Calu3 (cell line): ENCODE measurements at regions not wholly inside any gene's neighbourhood (a gene's known extent, or its start where the extent isn't known, plus 50 kb on each side); places are given as distances from the start of the nearest gene placed in this dataset.
"Not testable (repeated sequence)": the region's sequence is repeated elsewhere in the genome, so short reads cannot be mapped to it uniquely, and the experiment has no call there.

Experiments used
- BruUV-seq: library from RNA; stranded (reverse); fragments of 400-500 nt; replicated peaks from 2 replicates; lab custom pipeline; 2021; lab: Mats Ljungman, UMichigan
- CTCF ChIA-PET: fragments of 300-600 bp; sonication (Branson Sonifier 250); formaldehyde crosslinking; loops from one replicate; lab custom pipeline; 2022; ENCODE audit warnings: antibody characterized with exemption; lab: Charles Lee
- DNase-seq: peaks from one replicate; pipeline ENCODE4 v3.0.0; 2022
- H3K27ac Mint-ChIP-seq: one replicate; pipeline ENCODE4 v1.8.0; 2022; ENCODE audit warnings: mixed read lengths; ENCODE audit not compliant: unreplicated experiment
- H3K27me3 Mint-ChIP-seq: one replicate; pipeline ENCODE4 v1.8.0; 2022; ENCODE audit warnings: mixed read lengths; ENCODE audit not compliant: unreplicated experiment
- H3K36me3 Mint-ChIP-seq: one replicate; pipeline ENCODE4 v1.8.0; 2022; ENCODE audit warnings: mild to moderate bottlenecking, moderate library complexity, mixed read lengths; ENCODE audit not compliant: insufficient read depth, unreplicated experiment
- H3K4me1 Mint-ChIP-seq: one replicate; pipeline ENCODE4 v1.8.0; 2022; ENCODE audit warnings: mild to moderate bottlenecking, low read depth, mixed read lengths; ENCODE audit not compliant: unreplicated experiment
- H3K4me3 Mint-ChIP-seq: one replicate; pipeline ENCODE4 v1.8.0; 2022; ENCODE audit warnings: mild to moderate bottlenecking, low read depth, moderate library complexity, mixed read lengths; ENCODE audit not compliant: unreplicated experiment
- H3K9me3 Mint-ChIP-seq: one replicate; pipeline ENCODE4 v1.8.0; 2022; ENCODE audit warnings: low read depth, mixed read lengths; ENCODE audit not compliant: unreplicated experiment
- intact Hi-C: fragments of 100-400 bp; cut with micrococcal nuclease; formaldehyde crosslinking; loops from one replicate; pipeline ENCODE4 v1.10.0; 2022; ENCODE audit not compliant: unreplicated experiment
- TF ChIP-seq, protein P1 (sequence below): fragments of 200-600 bp; IDR thresholded peaks from one replicate; pipeline ENCODE4 v1.8.0; 2022; ENCODE audit warnings: antibody characterized with exemption; ENCODE audit not compliant: unreplicated experiment

DNA sequence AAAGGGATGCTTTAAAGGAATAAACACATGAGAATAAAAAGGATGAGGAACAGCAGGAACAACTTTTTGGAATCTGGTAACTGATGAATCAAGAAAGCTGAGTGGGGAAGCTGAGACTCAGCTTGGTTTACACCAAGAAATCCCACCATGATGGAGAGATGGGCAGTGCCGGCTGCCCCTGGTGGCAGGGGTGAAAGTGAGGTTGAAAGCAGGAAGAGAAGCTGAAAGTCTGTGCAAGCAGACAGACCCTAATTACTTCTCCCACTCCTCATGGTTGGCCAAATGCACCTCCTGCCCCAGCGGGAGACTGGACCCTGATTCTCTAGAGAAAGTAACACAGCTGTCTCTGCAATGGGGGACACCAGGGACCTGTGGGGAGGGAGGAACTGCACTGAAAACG, 57.6 kb upstream of the NANOS1 start:
- intact Hi-C loops, result no loop called here
- peaks cover 10% of the 10 kb centered on the region for H3K4me1 Mint-ChIP-seq
- CTCF ChIA-PET, result interaction anchor here (0.5 kb wide), 1 partner anchor 202 kb away, joined by 3 read pairs; no protein-coding TSS in a partner anchor

DNA sequence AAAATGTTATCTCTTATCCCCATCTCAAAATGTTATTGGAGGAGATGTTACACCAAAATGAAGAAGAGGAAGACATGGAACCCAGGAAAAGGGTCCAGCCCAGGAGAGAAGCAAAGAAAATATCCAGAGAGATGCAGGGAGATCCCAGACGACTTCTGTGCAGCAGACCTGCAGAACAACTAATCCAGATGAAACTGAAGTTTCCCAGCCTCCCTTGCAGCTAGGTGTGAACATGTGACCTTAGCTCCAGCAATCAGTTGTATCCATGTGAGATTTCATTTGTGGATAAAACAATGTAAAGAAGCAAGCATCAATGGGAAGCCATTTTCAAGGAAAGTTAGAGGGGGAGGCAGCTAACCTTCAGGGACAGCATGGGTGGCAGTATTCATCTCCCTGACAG, 55.8 kb upstream of the NANOS1 start:
- no peak for DNase-seq
- CTCF ChIA-PET, result no interaction called here
- Mint-ChIP-seq H3K36me3 (no peaks in the 10 kb centered on the region), H3K4me3 (no peak overlapping the region), H3K27ac (no peak overlapping the region), H3K4me1 (peaks cover 10% of the 10 kb centered on the region), H3K9me3 (peaks cover 7% of the 10 kb centered on the region), H3K27me3 (no peaks in the 10 kb centered on the region)
- intact Hi-C loops, result no loop called here
- BruUV-seq, result no TSS peak
- TF ChIP-seq, protein P1, sequence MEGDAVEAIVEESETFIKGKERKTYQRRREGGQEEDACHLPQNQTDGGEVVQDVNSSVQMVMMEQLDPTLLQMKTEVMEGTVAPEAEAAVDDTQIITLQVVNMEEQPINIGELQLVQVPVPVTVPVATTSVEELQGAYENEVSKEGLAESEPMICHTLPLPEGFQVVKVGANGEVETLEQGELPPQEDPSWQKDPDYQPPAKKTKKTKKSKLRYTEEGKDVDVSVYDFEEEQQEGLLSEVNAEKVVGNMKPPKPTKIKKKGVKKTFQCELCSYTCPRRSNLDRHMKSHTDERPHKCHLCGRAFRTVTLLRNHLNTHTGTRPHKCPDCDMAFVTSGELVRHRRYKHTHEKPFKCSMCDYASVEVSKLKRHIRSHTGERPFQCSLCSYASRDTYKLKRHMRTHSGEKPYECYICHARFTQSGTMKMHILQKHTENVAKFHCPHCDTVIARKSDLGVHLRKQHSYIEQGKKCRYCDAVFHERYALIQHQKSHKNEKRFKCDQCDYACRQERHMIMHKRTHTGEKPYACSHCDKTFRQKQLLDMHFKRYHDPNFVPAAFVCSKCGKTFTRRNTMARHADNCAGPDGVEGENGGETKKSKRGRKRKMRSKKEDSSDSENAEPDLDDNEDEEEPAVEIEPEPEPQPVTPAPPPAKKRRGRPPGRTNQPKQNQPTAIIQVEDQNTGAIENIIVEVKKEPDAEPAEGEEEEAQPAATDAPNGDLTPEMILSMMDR, result no peak

More for the DNA sequence above, 57.6 kb upstream of the NANOS1 start:
- Mint-ChIP-seq H3K27ac (no peak overlapping the region), H3K27me3 (no peaks in the 10 kb centered on the region), H3K4me3 (no peak overlapping the region), H3K36me3 (no peaks in the 10 kb centered on the region), H3K9me3 (peaks cover 7% of the 10 kb centered on the region)
- DNase-seq, result no peak
- BruUV-seq, result no TSS peak
- TF ChIP-seq, protein P1, result no peak

DNA sequence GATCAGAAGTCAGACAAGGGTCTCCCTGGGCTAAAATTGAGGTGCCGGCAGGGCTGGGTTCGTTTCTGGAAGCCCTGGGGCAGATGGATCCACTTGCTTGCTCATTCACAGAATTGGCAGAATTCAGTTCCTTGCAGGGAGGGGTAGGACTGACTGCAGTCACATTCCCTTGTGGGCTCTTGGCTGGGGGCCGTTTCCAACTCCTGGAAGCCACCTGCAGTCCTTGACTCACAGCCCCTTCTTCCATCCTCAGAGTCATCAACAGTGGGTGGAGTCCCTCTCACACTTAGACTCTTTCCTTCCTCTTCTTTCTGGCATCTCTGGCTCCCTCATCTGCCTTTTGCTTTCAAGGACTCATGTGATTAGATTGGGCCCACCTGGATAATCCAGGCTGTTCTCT, 54.6 kb upstream of the NANOS1 start:
- intact Hi-C loops, result no loop called here
- no peak for DNase-seq
- BruUV-seq, result no TSS peak
- peaks cover 7% of the 10 kb centered on the region for H3K9me3 Mint-ChIP-seq
- no peak overlapping the region for H3K27ac Mint-ChIP-seq
- no peaks in the 10 kb centered on the region for H3K36me3 Mint-ChIP-seq
- no peak overlapping the region for H3K4me3 Mint-ChIP-seq
- peaks cover 10% of the 10 kb centered on the region for H3K4me1 Mint-ChIP-seq
- TF ChIP-seq, protein P1, result no peak
- CTCF ChIA-PET, result no interaction called here
- H3K27me3 Mint-ChIP-seq, result no peaks in the 10 kb centered on the region

DNA sequence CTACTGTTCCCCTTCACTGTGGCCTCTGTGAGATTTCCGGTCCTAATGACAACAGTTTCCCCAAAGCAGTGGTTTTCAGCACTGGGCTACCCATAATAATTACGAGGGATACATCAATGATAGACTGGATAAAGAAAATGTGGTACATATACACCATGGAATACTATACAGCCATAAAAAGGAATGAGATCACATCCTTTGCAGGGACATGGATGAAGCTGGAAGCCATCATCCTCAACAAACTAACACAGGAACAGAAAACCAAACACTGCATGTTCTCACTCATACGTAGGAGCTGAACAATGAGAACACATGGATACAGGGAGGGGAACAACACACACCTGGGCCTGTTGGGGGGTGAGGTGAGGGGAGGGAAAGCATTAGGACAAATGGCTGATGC, 53.3 kb upstream of the NANOS1 start:
- DNase-seq, H3K4me1 Mint-ChIP-seq, H3K27ac Mint-ChIP-seq, H3K27me3 Mint-ChIP-seq, intact Hi-C loops, H3K9me3 Mint-ChIP-seq, CTCF ChIA-PET, H3K36me3 Mint-ChIP-seq, H3K4me3 Mint-ChIP-seq, BruUV-seq: not testable (repeated sequence)

DNA sequence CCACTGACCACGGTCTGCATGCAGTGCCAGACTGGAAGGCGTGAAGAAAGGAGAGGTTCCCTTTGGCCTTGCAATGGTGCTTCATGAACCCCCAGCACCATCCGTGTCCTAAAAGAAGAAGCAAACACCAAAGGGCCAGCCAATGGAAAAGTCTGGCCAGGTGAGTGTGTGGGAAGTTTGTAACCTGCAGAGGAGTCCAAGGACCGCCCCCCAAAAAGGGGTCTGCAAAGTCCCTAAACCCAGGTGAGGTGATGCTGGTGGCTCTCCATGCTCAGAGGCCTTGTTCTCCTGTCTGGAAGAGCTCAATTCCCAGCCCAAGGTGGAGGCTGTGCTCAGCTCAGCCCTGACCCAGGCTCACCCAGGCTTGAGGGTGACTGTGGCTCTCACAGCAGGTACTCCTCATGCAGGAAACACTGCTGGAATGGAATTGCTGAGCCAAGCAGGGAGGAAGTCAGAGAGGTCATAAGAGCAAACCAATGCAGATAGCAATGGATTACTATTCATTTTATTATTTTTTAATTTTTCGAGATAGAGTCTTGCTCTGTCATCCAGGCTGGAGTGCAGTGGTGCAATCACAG, 52.4 kb upstream of the NANOS1 start:
- Mint-ChIP-seq H3K9me3 (peaks cover 7% of the 10 kb centered on the region), H3K36me3 (no peaks in the 10 kb centered on the region), H3K27me3 (no peaks in the 10 kb centered on the region), H3K4me1 (no peaks in the 10 kb centered on the region), H3K27ac (no peak overlapping the region), H3K4me3 (no peak overlapping the region)
- CTCF ChIA-PET, result interaction anchor here (0.6 kb wide), 1 partner anchor 105 kb away, joined by 9 read pairs; no protein-coding TSS in a partner anchor
- intact Hi-C loops, result no loop called here
- TF ChIP-seq, protein P1, result no peak
- no peak for DNase-seq
- BruUV-seq, result no TSS peak
